Parathyroid adenoma (tissue), 2 donors: ENCODE measurements at regions not wholly inside any gene's neighbourhood (a gene's known extent, or its start where the extent isn't known, plus 50 kb on each side); places are given as distances from the start of the nearest gene placed in this dataset.

ENCODE experiments used
- H2AFZ ChIP-seq: fragments of 300-600 bp; sonication (generic); one replicate; pipeline ENCODE4 v1.7.0; 2017; ENCODE audit warnings: antibody characterized with exemption, mild to moderate bottlenecking
- H3K27ac ChIP-seq: fragments of 300-600 bp; sonication (generic); one replicate; pipeline ENCODE4 v1.7.0; 2017
- H3K27me3 ChIP-seq: fragments of 300-600 bp; sonication (generic); one replicate; pipeline ENCODE4 v1.7.0; 2017; ENCODE audit warnings: low read length; ENCODE audit not compliant: control insufficient read depth, insufficient read depth
- H3K36me3 ChIP-seq: fragments of 300-600 bp; sonication (generic); one replicate; pipeline ENCODE4 v1.7.0; 2017; ENCODE audit warnings: low read length; ENCODE audit not compliant: control insufficient read depth, insufficient read depth
- H3K4me1 ChIP-seq: fragments of 300-600 bp; sonication (generic); one replicate; pipeline ENCODE4 v1.7.0; 2017; ENCODE audit warnings: control low read depth
- H3K4me2 ChIP-seq: fragments of 300-600 bp; sonication (generic); one replicate; pipeline ENCODE4 v1.7.0; 2017; ENCODE audit warnings: low read length
- H3K4me3 ChIP-seq: fragments of 300-600 bp; sonication (generic); one replicate; pipeline ENCODE4 v1.7.0; 2017; ENCODE audit warnings: low read depth, low read length
- H3K79me2 ChIP-seq: fragments of 300-600 bp; sonication (generic); one replicate; pipeline ENCODE4 v1.7.0; 2017; ENCODE audit warnings: control low read depth
- H3K9ac ChIP-seq: fragments of 300-600 bp; sonication (generic); one replicate; pipeline ENCODE4 v1.7.0; 2017; ENCODE audit warnings: mild to moderate bottlenecking
- H3K9me3 ChIP-seq: fragments of 300-600 bp; sonication (generic); one replicate; pipeline ENCODE4 v1.7.0; 2017; ENCODE audit warnings: low read length; ENCODE audit not compliant: control insufficient read depth
- TF ChIP-seq, protein P1 (sequence below): fragments of 300-600 bp; sonication (generic); IDR thresholded peaks from one replicate; pipeline ENCODE4 v1.7.0; 2017; ENCODE audit warnings: antibody characterized with exemption, mild to moderate bottlenecking
- donor health status: primary hyperparathyroidism.

GRCh38 chr17:71757156-71757555, 363.7 kb upstream of the SOX9 start:
- Histone ChIP-seq H3K27me3 (no peaks in the 10 kb centered on the region), H3K4me2 (no peak overlapping the region), H3K4me1 (no peaks in the 10 kb centered on the region)

DNA sequence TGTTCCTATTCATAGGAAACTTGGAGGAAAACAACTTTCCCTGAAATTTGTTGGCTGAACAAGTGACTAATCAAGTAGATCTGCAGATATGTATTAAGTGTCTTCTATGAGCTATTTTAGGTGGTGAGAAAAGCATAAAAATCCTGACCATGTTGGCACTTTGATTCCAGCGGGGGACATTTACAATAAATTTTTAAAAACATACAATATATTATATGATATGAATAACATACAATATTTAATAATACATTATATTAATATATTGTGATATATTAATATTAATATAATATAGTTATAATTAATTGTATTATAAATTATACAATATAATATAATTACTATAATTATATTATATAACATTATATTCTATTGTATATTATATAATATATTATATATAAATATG, 362.9 kb upstream of the SOX9 start:
- H3K79me2 ChIP-seq: no peaks in the 10 kb centered on the region
- no peaks in the 10 kb centered on the region for H3K4me1 ChIP-seq
- no peak overlapping the region for H2AFZ ChIP-seq
- no peak overlapping the region for H3K4me2 ChIP-seq
- no peaks in the 10 kb centered on the region for H3K27me3 ChIP-seq
- TF ChIP-seq, protein P1, sequence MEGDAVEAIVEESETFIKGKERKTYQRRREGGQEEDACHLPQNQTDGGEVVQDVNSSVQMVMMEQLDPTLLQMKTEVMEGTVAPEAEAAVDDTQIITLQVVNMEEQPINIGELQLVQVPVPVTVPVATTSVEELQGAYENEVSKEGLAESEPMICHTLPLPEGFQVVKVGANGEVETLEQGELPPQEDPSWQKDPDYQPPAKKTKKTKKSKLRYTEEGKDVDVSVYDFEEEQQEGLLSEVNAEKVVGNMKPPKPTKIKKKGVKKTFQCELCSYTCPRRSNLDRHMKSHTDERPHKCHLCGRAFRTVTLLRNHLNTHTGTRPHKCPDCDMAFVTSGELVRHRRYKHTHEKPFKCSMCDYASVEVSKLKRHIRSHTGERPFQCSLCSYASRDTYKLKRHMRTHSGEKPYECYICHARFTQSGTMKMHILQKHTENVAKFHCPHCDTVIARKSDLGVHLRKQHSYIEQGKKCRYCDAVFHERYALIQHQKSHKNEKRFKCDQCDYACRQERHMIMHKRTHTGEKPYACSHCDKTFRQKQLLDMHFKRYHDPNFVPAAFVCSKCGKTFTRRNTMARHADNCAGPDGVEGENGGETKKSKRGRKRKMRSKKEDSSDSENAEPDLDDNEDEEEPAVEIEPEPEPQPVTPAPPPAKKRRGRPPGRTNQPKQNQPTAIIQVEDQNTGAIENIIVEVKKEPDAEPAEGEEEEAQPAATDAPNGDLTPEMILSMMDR: no peak
- H3K9me3 ChIP-seq: no peaks in the 10 kb centered on the region
- H3K9ac ChIP-seq: no peak overlapping the region
- no peak overlapping the region for H3K4me3 ChIP-seq
- H3K27ac ChIP-seq: no peak overlapping the region
- no peaks in the 10 kb centered on the region for H3K36me3 ChIP-seq

More at GRCh38 chr17:71757156-71757555, 363.7 kb upstream of the SOX9 start:
- Histone ChIP-seq H2AFZ (no peak overlapping the region), H3K79me2 (no peaks in the 10 kb centered on the region), H3K4me3 (no peak overlapping the region), H3K27ac (no peak overlapping the region), H3K9me3 (no peaks in the 10 kb centered on the region), H3K36me3 (no peaks in the 10 kb centered on the region), H3K9ac (no peak overlapping the region)
- TF ChIP-seq, protein P1: no peak

GRCh38 chr17:71759422-71760060, 361.3 kb upstream of the SOX9 start:
- H2AFZ ChIP-seq: peak overlapping the region; percentile 24
- no peaks in the 10 kb centered on the region for H3K79me2 ChIP-seq
- H3K4me3 ChIP-seq: no peak overlapping the region
- H3K4me2 ChIP-seq: no peak overlapping the region
- no peaks in the 10 kb centered on the region for H3K36me3 ChIP-seq
- no peak overlapping the region for H3K27ac ChIP-seq
- TF ChIP-seq, protein P1: no peak
- no peak overlapping the region for H3K9ac ChIP-seq
- H3K27me3 ChIP-seq: no peaks in the 10 kb centered on the region
- H3K9me3 ChIP-seq: no peaks in the 10 kb centered on the region
- H3K4me1 ChIP-seq: no peaks in the 10 kb centered on the region

DNA sequence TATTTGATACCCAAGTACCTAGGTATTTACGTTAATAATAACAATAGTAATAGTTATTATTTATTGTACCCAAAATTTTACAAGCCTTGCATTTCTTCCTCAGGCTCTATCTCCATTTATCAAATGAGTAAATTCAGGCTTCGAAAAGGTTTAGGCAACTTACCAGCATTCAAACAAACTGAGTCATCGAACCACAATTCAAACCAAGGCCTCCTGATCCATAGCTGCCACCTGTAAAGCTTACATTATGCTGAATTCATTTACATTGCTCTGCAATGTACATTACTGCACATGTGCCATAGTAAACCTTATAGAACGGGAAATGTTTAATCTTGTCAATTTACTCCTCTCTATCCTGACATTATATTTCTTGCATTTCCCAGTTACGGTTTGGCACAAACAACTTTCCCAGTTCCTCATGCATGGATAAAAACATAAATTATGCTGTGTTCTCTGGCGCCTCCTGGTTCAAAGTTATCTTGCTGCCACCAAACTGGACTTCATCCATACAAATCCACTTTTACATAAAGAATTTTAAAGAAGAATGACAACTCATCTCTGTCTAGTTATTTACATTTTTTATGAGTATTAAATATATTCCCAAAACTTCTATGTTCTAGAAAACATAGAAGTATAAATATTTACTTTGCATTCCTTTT, 360.6 kb upstream of the SOX9 start:
- H3K27ac ChIP-seq: no peak overlapping the region
- H3K79me2 ChIP-seq: no peaks in the 10 kb centered on the region
- H3K36me3 ChIP-seq: no peaks in the 10 kb centered on the region
- H3K27me3 ChIP-seq: no peaks in the 10 kb centered on the region
- no peaks in the 10 kb centered on the region for H3K4me1 ChIP-seq
- no peak overlapping the region for H3K9ac ChIP-seq
- no peak overlapping the region for H3K4me2 ChIP-seq
- no peak overlapping the region for H2AFZ ChIP-seq
- H3K9me3 ChIP-seq: no peaks in the 10 kb centered on the region
- TF ChIP-seq, protein P1: no peak
- H3K4me3 ChIP-seq: no peak overlapping the region

GRCh38 chr17:71762526-71762925, 358.3 kb upstream of the SOX9 start:
- H3K9ac ChIP-seq: no peak overlapping the region
- TF ChIP-seq, protein P1: no peak
- H3K27me3 ChIP-seq: no peaks in the 10 kb centered on the region
- H3K36me3 ChIP-seq: no peaks in the 10 kb centered on the region
- H3K9me3 ChIP-seq: no peaks in the 10 kb centered on the region
- no peak overlapping the region for H3K4me3 ChIP-seq
- H3K79me2 ChIP-seq: no peaks in the 10 kb centered on the region
- no peaks in the 10 kb centered on the region for H3K4me1 ChIP-seq
- H3K27ac ChIP-seq: no peak overlapping the region
- no peak overlapping the region for H2AFZ ChIP-seq
- no peak overlapping the region for H3K4me2 ChIP-seq
